ENCODE measurements at regions not wholly inside any gene's neighbourhood (a gene's known extent, or its start where the extent isn't known, plus 50 kb on each side); places are given as distances from the start of the nearest gene placed in this dataset.

DNA sequence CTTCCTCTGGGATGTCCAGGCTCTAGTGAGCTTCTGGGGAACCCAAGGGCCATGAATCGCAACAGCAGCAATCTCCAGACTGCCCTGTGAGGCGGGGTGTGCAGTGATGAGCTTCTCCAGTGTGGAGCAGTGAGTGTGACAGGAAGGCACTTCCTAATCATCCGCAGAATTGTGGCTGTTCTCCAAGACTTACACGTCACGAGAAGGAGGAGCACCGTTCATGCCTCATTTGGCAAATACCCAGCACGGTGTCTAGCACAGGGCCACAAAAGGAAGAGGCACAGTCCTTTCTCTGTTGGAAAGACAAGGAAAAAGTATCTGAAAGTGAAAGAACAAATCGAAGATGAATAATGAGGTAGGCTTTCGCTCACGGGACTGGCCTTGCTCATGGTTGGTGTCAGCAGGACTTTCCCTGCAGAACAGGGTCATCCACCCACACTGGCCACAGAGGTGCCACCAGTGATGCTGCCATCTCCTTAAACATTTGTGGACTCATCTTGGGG lies 125.1 kb upstream of the HAAO start:
- ChIA-PET POLR2A (ENCODE audit: unreplicated experiment) (no interaction called here), CTCF (no interaction called here)
- H3K4me2 ChIP-seq: no peak overlapping the region
- H3K9me2 ChIP-seq (ENCODE audit: insufficient read depth): no peaks in the 10 kb centered on the region
- H3K36me3 ChIP-seq (ENCODE audit: low read depth): no peaks in the 10 kb centered on the region
- no peaks in the 10 kb centered on the region for H3F3A ChIP-seq (ENCODE audit: insufficient read depth, low read depth)
- TF ChIP-seq EZH2 (IDR thresholded peaks at IDR 0.05; ENCODE audit: low read depth): no peak
- no peak for TF ChIP-seq CTCF (conservative IDR thresholded peaks at IDR 0.05)
- no peaks in the 10 kb centered on the region for H3K9me3 ChIP-seq (ENCODE audit: insufficient read depth, low read depth)
- H3K27ac ChIP-seq: no peak overlapping the region
- H4K20me1 ChIP-seq (ENCODE audit: insufficient read depth): no peaks in the 10 kb centered on the region
- intact Hi-C loops (cut with micrococcal nuclease; ENCODE audit: unreplicated experiment): no loop called here
- H3K4me1 ChIP-seq (replicated peaks; ENCODE audit: insufficient read depth): no peaks in the 10 kb centered on the region
- H3K79me2 ChIP-seq (ENCODE audit: low read depth): no peaks in the 10 kb centered on the region
- 0 out of 2 replicates have a peak, but pooled peaks cover 19% of the 10 kb centered on the region for H3K27me3 ChIP-seq (ENCODE audit: insufficient read depth, low read depth)
- peak in 1 of 2 experiments; percentile 46 for DNase-seq
- H3K4me3 ChIP-seq: no peak overlapping the region
- no peak overlapping the region for H2AFZ ChIP-seq
- no TSS peak for BruUV-seq (replicated peaks)

GRCh38 chr2:42916324-42916723 lies 123.9 kb upstream of the HAAO start:
- no peaks in the 10 kb centered on the region for H3K36me3 ChIP-seq (ENCODE audit: low read depth)
- intact Hi-C loops (cut with micrococcal nuclease; ENCODE audit: unreplicated experiment): no loop called here
- H3K9me3 ChIP-seq (ENCODE audit: insufficient read depth, low read depth): no peaks in the 10 kb centered on the region
- DNase-seq: no peak
- H3K4me2 ChIP-seq: no peak overlapping the region
- no peak for TF ChIP-seq EZH2 (IDR thresholded peaks at IDR 0.05; ENCODE audit: low read depth)
- TF ChIP-seq CTCF (conservative IDR thresholded peaks at IDR 0.05): no peak
- H3K9me2 ChIP-seq (ENCODE audit: insufficient read depth): no peaks in the 10 kb centered on the region
- H3K4me3 ChIP-seq: no peak overlapping the region
- no peak overlapping the region for H3K27ac ChIP-seq
- no peaks in the 10 kb centered on the region for H3K79me2 ChIP-seq (ENCODE audit: low read depth)
- no peaks in the 10 kb centered on the region for H3F3A ChIP-seq (ENCODE audit: insufficient read depth, low read depth)
- H2AFZ ChIP-seq: no peak overlapping the region
- BruUV-seq (replicated peaks): no TSS peak
- ChIA-PET POLR2A (ENCODE audit: unreplicated experiment) (no interaction called here), CTCF (no interaction called here)
- H3K4me1 ChIP-seq (replicated peaks; ENCODE audit: insufficient read depth): no peaks in the 10 kb centered on the region
- H3K27me3 ChIP-seq (ENCODE audit: insufficient read depth, low read depth): 0 out of 2 replicates have a peak, but pooled peaks cover 19% of the 10 kb centered on the region
- H4K20me1 ChIP-seq (ENCODE audit: insufficient read depth): no peaks in the 10 kb centered on the region

DNA sequence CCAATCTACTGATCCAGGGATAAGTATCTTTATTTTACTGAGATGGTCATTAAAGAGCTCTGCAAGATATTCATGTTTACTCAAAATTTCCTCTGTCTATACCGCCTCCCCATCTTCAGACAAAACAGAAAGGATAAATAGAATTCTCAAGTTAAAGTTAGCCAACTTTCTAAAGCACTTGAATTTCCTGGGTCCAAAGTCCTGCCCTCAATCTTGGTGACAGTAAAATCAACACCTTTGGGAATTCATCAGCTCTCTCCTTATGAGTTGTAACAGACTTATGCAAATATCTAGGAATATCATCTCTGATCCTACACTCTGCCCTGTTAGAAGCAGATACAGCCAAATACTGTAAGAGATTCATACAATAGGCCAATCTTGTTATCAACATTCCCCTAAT lies 122.5 kb upstream of the HAAO start:
- Histone ChIP-seq H4K20me1 (ENCODE audit: insufficient read depth) (no peaks in the 10 kb centered on the region), H3K27ac (no peak overlapping the region), H3K4me2 (no peak overlapping the region), H3K79me2 (ENCODE audit: low read depth) (no peaks in the 10 kb centered on the region), H3K36me3 (ENCODE audit: low read depth) (no peaks in the 10 kb centered on the region), H3K9me3 (ENCODE audit: insufficient read depth, low read depth) (no peaks in the 10 kb centered on the region), H2AFZ (no peak overlapping the region), H3K9me2 (ENCODE audit: insufficient read depth) (no peaks in the 10 kb centered on the region), H3F3A (ENCODE audit: insufficient read depth, low read depth) (no peaks in the 10 kb centered on the region), H3K4me1 (replicated peaks; ENCODE audit: insufficient read depth) (no peaks in the 10 kb centered on the region), H3K4me3 (no peak overlapping the region), H3K27me3 (ENCODE audit: insufficient read depth, low read depth) (0 out of 2 replicates have a peak, but pooled peaks cover 19% of the 10 kb centered on the region)
- ChIA-PET CTCF (no interaction called here), POLR2A (ENCODE audit: unreplicated experiment) (no interaction called here)
- intact Hi-C loops (cut with micrococcal nuclease; ENCODE audit: unreplicated experiment): no loop called here
- BruUV-seq (replicated peaks): no TSS peak
- TF ChIP-seq EZH2 (IDR thresholded peaks at IDR 0.05; ENCODE audit: low read depth): no peak
- TF ChIP-seq CTCF (conservative IDR thresholded peaks at IDR 0.05): no peak
- DNase-seq: no peak

Data from PC-9 (cell line).